Cerebellar cortex (tissue), 1 donor: ENCODE measurements at regions not wholly inside any gene's neighbourhood (a gene's known extent, or its start where the extent isn't known, plus 50 kb on each side); places are given as distances from the start of the nearest gene placed in this dataset.

Source experiments
- DNase-seq: peaks from one replicate; pipeline ENCODE4 v3.0.0-alpha.2; 2015; ENCODE audit warnings: low spot score

- no peak for DNase-seq
These were observed 199.8 kb upstream of the POU3F2 start for GRCh38 chr6:98634569-98634968.

- DNase-seq: no peak
These were observed 199.2 kb upstream of the POU3F2 start for GRCh38 chr6:98635191-98635590.

GRCh38 chr6:98636941-98637340 is 197.4 kb upstream of the POU3F2 start:
- DNase-seq: peak; percentile 6

GRCh38 chr6:98639089-98639635 is 195.2 kb upstream of the POU3F2 start:
- DNase-seq: no peak

GRCh38 chr6:98640366-98640765 is 194.0 kb upstream of the POU3F2 start:
- no peak for DNase-seq

- no peak for DNase-seq
These were observed 192.2 kb upstream of the POU3F2 start for GRCh38 chr6:98641949-98642719.

- DNase-seq: no peak
These were observed 190.3 kb upstream of the POU3F2 start for GRCh38 chr6:98644063-98644462.

GRCh38 chr6:98648211-98648914 is 186.0 kb upstream of the POU3F2 start:
- no peak for DNase-seq

GRCh38 chr6:98650941-98651340 is 183.4 kb upstream of the POU3F2 start:
- no peak for DNase-seq

- DNase-seq: no peak
These were observed 181.2 kb upstream of the POU3F2 start for GRCh38 chr6:98653179-98653578.

GRCh38 chr6:98657764-98658163 is 176.6 kb upstream of the POU3F2 start:
- no peak for DNase-seq

- no peak for DNase-seq
These were observed 165.0 kb upstream of the POU3F2 start for GRCh38 chr6:98669371-98669770.

- no peak for DNase-seq
These were observed 164.2 kb upstream of the POU3F2 start for GRCh38 chr6:98670045-98670746.

GRCh38 chr6:98672681-98673475 is 161.5 kb upstream of the POU3F2 start:
- DNase-seq: peak; percentile 13

GRCh38 chr6:98678481-98678880 is 155.9 kb upstream of the POU3F2 start:
- DNase-seq: no peak

GRCh38 chr6:98686008-98686601 is 148.3 kb upstream of the POU3F2 start:
- no peak for DNase-seq

- DNase-seq: no peak
These were observed 146.6 kb upstream of the POU3F2 start for GRCh38 chr6:98687752-98688151.

GRCh38 chr6:98695091-98695801 is 139.1 kb upstream of the POU3F2 start:
- peak; percentile 41 for DNase-seq

- DNase-seq: no peak
These were observed 123.0 kb upstream of the POU3F2 start for GRCh38 chr6:98711380-98711779.

- DNase-seq: no peak
These were observed 118.0 kb upstream of the POU3F2 start for GRCh38 chr6:98716341-98716740.
